ENCODE measurements at regions not wholly inside any gene's neighbourhood (a gene's known extent, or its start where the extent isn't known, plus 50 kb on each side); places are given as distances from the start of the nearest gene placed in this dataset.
"Not testable (repeated sequence)": the region's sequence is repeated elsewhere in the genome, so short reads cannot be mapped to it uniquely, and the experiment has no call there.

GRCh38 chr1:219560856-219561255, 52.0 kb downstream of the ZC3H11B start:
- peaks cover 1% of the 10 kb centered on the region; the same call in 1 of the 2 replicates for H3K4me1 ChIP-seq (ENCODE audit: insufficient read depth, low read length)
- H3K9ac ChIP-seq (ENCODE audit: low read depth, low read length): no peak overlapping the region
- no peaks in the 10 kb centered on the region for H3K27me3 ChIP-seq (ENCODE audit: insufficient read depth, low read length)
- no peak overlapping the region for H3K27ac ChIP-seq (ENCODE audit: low read length)
- H3K36me3 ChIP-seq (ENCODE audit: insufficient read depth, low read depth, low read length): no peaks in the 10 kb centered on the region
- no peak overlapping the region for H3K4me3 ChIP-seq (ENCODE audit: low read length)
- H3K9me3 ChIP-seq (ENCODE audit: insufficient read depth, low read depth, low read length): no peaks in the 10 kb centered on the region

- no peaks in the 10 kb centered on the region for H3K36me3 ChIP-seq (ENCODE audit: insufficient read depth, low read depth, low read length)
- no peaks in the 10 kb centered on the region for H3K27me3 ChIP-seq (ENCODE audit: insufficient read depth, low read length)
- no peak overlapping the region for H3K4me3 ChIP-seq (ENCODE audit: low read length)
- no peaks in the 10 kb centered on the region for H3K9me3 ChIP-seq (ENCODE audit: insufficient read depth, low read depth, low read length)
- H3K27ac ChIP-seq (ENCODE audit: low read length): no peak overlapping the region
- peaks cover 6% of the 10 kb centered on the region; the same call in 1 of the 2 replicates for H3K4me1 ChIP-seq (ENCODE audit: insufficient read depth, low read length)
- H3K9ac ChIP-seq (ENCODE audit: low read depth, low read length): no peak overlapping the region
These were observed 53.0 kb downstream of the ZC3H11B start for GRCh38 chr1:219559899-219560298.

- Histone ChIP-seq H3K27me3 (ENCODE audit: insufficient read depth, low read length) (no peaks in the 10 kb centered on the region; the same call in 1 of the 2 replicates), H3K4me3 (ENCODE audit: low read length) (no peak overlapping the region), H3K4me1 (ENCODE audit: insufficient read depth, low read length) (peaks cover 9% of the 10 kb centered on the region; the same call in 1 of the 2 replicates), H3K27ac (ENCODE audit: low read length) (no peak overlapping the region), H3K9me3 (ENCODE audit: insufficient read depth, low read depth, low read length) (no peaks in the 10 kb centered on the region), H3K36me3 (ENCODE audit: insufficient read depth, low read depth, low read length) (no peaks in the 10 kb centered on the region), H3K9ac (ENCODE audit: low read depth, low read length) (no peak overlapping the region)
These were observed 57.1 kb downstream of the ZC3H11B start for GRCh38 chr1:219555806-219556205.

GRCh38 chr1:219555031-219555692, 57.7 kb downstream of the ZC3H11B start:
- H3K36me3 ChIP-seq (ENCODE audit: insufficient read depth, low read depth, low read length): no peaks in the 10 kb centered on the region
- no peak overlapping the region for H3K27ac ChIP-seq (ENCODE audit: low read length)
- peaks cover 9% of the 10 kb centered on the region; the same call in 1 of the 2 replicates for H3K4me1 ChIP-seq (ENCODE audit: insufficient read depth, low read length)
- no peak overlapping the region for H3K4me3 ChIP-seq (ENCODE audit: low read length)
- no peaks in the 10 kb centered on the region; the same call in 1 of the 2 replicates for H3K27me3 ChIP-seq (ENCODE audit: insufficient read depth, low read length)
- H3K9me3 ChIP-seq (ENCODE audit: insufficient read depth, low read depth, low read length): no peaks in the 10 kb centered on the region
- no peak overlapping the region for H3K9ac ChIP-seq (ENCODE audit: low read depth, low read length)

GRCh38 chr1:219553934-219554502, 58.9 kb downstream of the ZC3H11B start:
- Histone ChIP-seq H3K27me3 (ENCODE audit: insufficient read depth, low read length) (no peaks in the 10 kb centered on the region; the same call in 1 of the 2 replicates), H3K27ac (ENCODE audit: low read length) (no peak overlapping the region), H3K4me1 (ENCODE audit: insufficient read depth, low read length) (peaks cover 9% of the 10 kb centered on the region; the same call in 1 of the 2 replicates), H3K9ac (ENCODE audit: low read depth, low read length) (no peak overlapping the region), H3K4me3 (ENCODE audit: low read length) (no peak overlapping the region), H3K9me3 (ENCODE audit: insufficient read depth, low read depth, low read length) (no peaks in the 10 kb centered on the region), H3K36me3 (ENCODE audit: insufficient read depth, low read depth, low read length) (no peaks in the 10 kb centered on the region)

GRCh38 chr1:219550201-219550600, 62.7 kb downstream of the ZC3H11B start:
- Histone ChIP-seq H3K9ac (ENCODE audit: low read depth, low read length) (no peak overlapping the region), H3K9me3 (ENCODE audit: insufficient read depth, low read depth, low read length) (no peaks in the 10 kb centered on the region), H3K36me3 (ENCODE audit: insufficient read depth, low read depth, low read length) (no peaks in the 10 kb centered on the region), H3K27me3 (ENCODE audit: insufficient read depth, low read length) (no peaks in the 10 kb centered on the region; the same call in 1 of the 2 replicates), H3K4me3 (ENCODE audit: low read length) (no peak overlapping the region), H3K4me1 (ENCODE audit: insufficient read depth, low read length) (0 out of 2 replicates have a peak, but pooled peaks cover 3% of the 10 kb centered on the region), H3K27ac (ENCODE audit: low read length) (no peak overlapping the region)

GRCh38 chr1:219549215-219549614, 63.7 kb downstream of the ZC3H11B start:
- Histone ChIP-seq H3K36me3 (ENCODE audit: insufficient read depth, low read depth, low read length) (no peaks in the 10 kb centered on the region), H3K27ac (ENCODE audit: low read length) (no peak overlapping the region), H3K4me1 (ENCODE audit: insufficient read depth, low read length) (peaks cover 4% of the 10 kb centered on the region), H3K9ac (ENCODE audit: low read depth, low read length) (no peak overlapping the region), H3K27me3 (ENCODE audit: insufficient read depth, low read length) (no peaks in the 10 kb centered on the region; the same call in 1 of the 2 replicates), H3K4me3 (ENCODE audit: low read length) (no peak overlapping the region), H3K9me3 (ENCODE audit: insufficient read depth, low read depth, low read length) (no peaks in the 10 kb centered on the region)

- Histone ChIP-seq H3K27me3 (ENCODE audit: insufficient read depth, low read length) (no peaks in the 10 kb centered on the region), H3K4me3 (ENCODE audit: low read length) (no peak overlapping the region), H3K9me3 (ENCODE audit: insufficient read depth, low read depth, low read length) (no peaks in the 10 kb centered on the region), H3K27ac (ENCODE audit: low read length) (no peak overlapping the region), H3K36me3 (ENCODE audit: insufficient read depth, low read depth, low read length) (no peaks in the 10 kb centered on the region), H3K9ac (ENCODE audit: low read depth, low read length) (no peak overlapping the region), H3K4me1 (ENCODE audit: insufficient read depth, low read length) (peaks cover 8% of the 10 kb centered on the region)
These were observed 64.5 kb downstream of the ZC3H11B start for GRCh38 chr1:219548386-219548785.

GRCh38 chr1:219545756-219546155, 67.1 kb downstream of the ZC3H11B start:
- not testable (repeated sequence) for H3K4me3 ChIP-seq (ENCODE audit: low read length); H3K9me3 ChIP-seq (ENCODE audit: insufficient read depth, low read depth, low read length); H3K27me3 ChIP-seq (ENCODE audit: insufficient read depth, low read length); H3K36me3 ChIP-seq (ENCODE audit: insufficient read depth, low read depth, low read length); H3K9ac ChIP-seq (ENCODE audit: low read depth, low read length); H3K27ac ChIP-seq (ENCODE audit: low read length); H3K4me1 ChIP-seq (ENCODE audit: insufficient read depth, low read length)

- H3K9me3 ChIP-seq (ENCODE audit: insufficient read depth, low read depth, low read length): no peaks in the 10 kb centered on the region
- H3K4me3 ChIP-seq (ENCODE audit: low read length): no peak overlapping the region
- no peak overlapping the region for H3K27ac ChIP-seq (ENCODE audit: low read length)
- peaks cover 10% of the 10 kb centered on the region for H3K4me1 ChIP-seq (ENCODE audit: insufficient read depth, low read length)
- no peaks in the 10 kb centered on the region for H3K27me3 ChIP-seq (ENCODE audit: insufficient read depth, low read length)
- H3K9ac ChIP-seq (ENCODE audit: low read depth, low read length): no peak overlapping the region
- H3K36me3 ChIP-seq (ENCODE audit: insufficient read depth, low read depth, low read length): no peaks in the 10 kb centered on the region
These were observed 68.6 kb downstream of the ZC3H11B start for GRCh38 chr1:219544163-219544846.

- no peak overlapping the region for H3K27ac ChIP-seq (ENCODE audit: low read length)
- no peak overlapping the region for H3K9ac ChIP-seq (ENCODE audit: low read depth, low read length)
- H3K9me3 ChIP-seq (ENCODE audit: insufficient read depth, low read depth, low read length): no peaks in the 10 kb centered on the region
- H3K4me3 ChIP-seq (ENCODE audit: low read length): no peak overlapping the region
- peaks cover 15% of the 10 kb centered on the region for H3K4me1 ChIP-seq (ENCODE audit: insufficient read depth, low read length)
- H3K27me3 ChIP-seq (ENCODE audit: insufficient read depth, low read length): no peaks in the 10 kb centered on the region
- no peaks in the 10 kb centered on the region for H3K36me3 ChIP-seq (ENCODE audit: insufficient read depth, low read depth, low read length)
These were observed 69.9 kb downstream of the ZC3H11B start for GRCh38 chr1:219542828-219543518.

Measured in iPS-20b (cell line).